ENCODE measurements at regions not wholly inside any gene's neighbourhood (a gene's known extent, or its start where the extent isn't known, plus 50 kb on each side); places are given as distances from the start of the nearest gene placed in this dataset.

GRCh38 chr15:96268442-96269204 is 61.9 kb upstream of the NR2F2 start:
- TF ChIP-seq CTCF (IDR thresholded peaks at IDR 0.05) = no peak
- no peak for TF ChIP-seq POLR2A (IDR thresholded peaks at IDR 0.05)
- no peak for TF ChIP-seq POLR2AphosphoS5 (IDR thresholded peaks at IDR 0.05)
- Histone ChIP-seq H3K9me3 (no peaks in the 10 kb centered on the region), H3K4me3 (no peak overlapping the region), H3K27me3 (replicated peaks; ENCODE audit: insufficient read depth) (no peaks in the 10 kb centered on the region), H3K27ac (no peak overlapping the region), H3K4me1 (replicated peaks) (no peaks in the 10 kb centered on the region), H3K36me3 (no peaks in the 10 kb centered on the region)
- intact Hi-C loops (cut with DNase I) = loop anchor here (10.0 kb wide), 2 partner anchors 104 to 1004 kb away; no protein-coding TSS in a partner anchor
- WGBS = 80% methylated on average over 14 of the region's 14 CpGs
- DNase-seq (ENCODE audit: low spot score) = no peak

- Histone ChIP-seq H3K4me3 (no peak overlapping the region), H3K9me3 (no peaks in the 10 kb centered on the region), H3K36me3 (no peaks in the 10 kb centered on the region), H3K4me1 (replicated peaks) (no peaks in the 10 kb centered on the region), H3K27me3 (replicated peaks; ENCODE audit: insufficient read depth) (no peaks in the 10 kb centered on the region), H3K27ac (no peak overlapping the region)
- WGBS = 85% methylated on average over 6 of the region's 6 CpGs
- DNase-seq (ENCODE audit: low spot score) = no peak
- intact Hi-C loops (cut with DNase I) = no loop called here
- TF ChIP-seq POLR2A (IDR thresholded peaks at IDR 0.05) (no peak), POLR2AphosphoS5 (IDR thresholded peaks at IDR 0.05) (no peak), CTCF (IDR thresholded peaks at IDR 0.05) (no peak)
Measured at GRCh38 chr15:96270581-96271172, 59.8 kb upstream of the NR2F2 start.

- intact Hi-C loops (cut with DNase I) = no loop called here
Measured at GRCh38 chr15:96272427-96272826, 58.1 kb upstream of the NR2F2 start.

GRCh38 chr15:96273317-96274086 is 57.0 kb upstream of the NR2F2 start:
- no peaks in the 10 kb centered on the region for H3K9me3 ChIP-seq
- intact Hi-C loops (cut with DNase I) = no loop called here
- H3K4me3 ChIP-seq = no peak overlapping the region
- TF ChIP-seq POLR2AphosphoS5 (IDR thresholded peaks at IDR 0.05) = no peak
- no peak for TF ChIP-seq POLR2A (IDR thresholded peaks at IDR 0.05)
- TF ChIP-seq CTCF (IDR thresholded peaks at IDR 0.05) = no peak
- WGBS = 90% methylated on average over 15 of the region's 15 CpGs
- no peaks in the 10 kb centered on the region for H3K36me3 ChIP-seq
- no peaks in the 10 kb centered on the region for H3K27me3 ChIP-seq (replicated peaks; ENCODE audit: insufficient read depth)
- H3K4me1 ChIP-seq (replicated peaks) = no peaks in the 10 kb centered on the region
- DNase-seq (ENCODE audit: low spot score) = no peak
- no peak overlapping the region for H3K27ac ChIP-seq

More at GRCh38 chr15:96272427-96272826, 58.1 kb upstream of the NR2F2 start:
- H3K27ac ChIP-seq = no peak overlapping the region
- WGBS = 100% methylated on average over 1 of the region's 1 CpG
- no peaks in the 10 kb centered on the region for H3K4me1 ChIP-seq (replicated peaks)
- no peaks in the 10 kb centered on the region for H3K9me3 ChIP-seq
- H3K4me3 ChIP-seq = no peak overlapping the region
- H3K36me3 ChIP-seq = no peaks in the 10 kb centered on the region
- no peaks in the 10 kb centered on the region for H3K27me3 ChIP-seq (replicated peaks; ENCODE audit: insufficient read depth)
- TF ChIP-seq CTCF (IDR thresholded peaks at IDR 0.05) (no peak), POLR2AphosphoS5 (IDR thresholded peaks at IDR 0.05) (no peak), POLR2A (IDR thresholded peaks at IDR 0.05) (no peak)
- DNase-seq (ENCODE audit: low spot score) = no peak
